ENCODE measurements at regions not wholly inside any gene's neighbourhood (a gene's known extent, or its start where the extent isn't known, plus 50 kb on each side); places are given as distances from the start of the nearest gene placed in this dataset.

DNA sequence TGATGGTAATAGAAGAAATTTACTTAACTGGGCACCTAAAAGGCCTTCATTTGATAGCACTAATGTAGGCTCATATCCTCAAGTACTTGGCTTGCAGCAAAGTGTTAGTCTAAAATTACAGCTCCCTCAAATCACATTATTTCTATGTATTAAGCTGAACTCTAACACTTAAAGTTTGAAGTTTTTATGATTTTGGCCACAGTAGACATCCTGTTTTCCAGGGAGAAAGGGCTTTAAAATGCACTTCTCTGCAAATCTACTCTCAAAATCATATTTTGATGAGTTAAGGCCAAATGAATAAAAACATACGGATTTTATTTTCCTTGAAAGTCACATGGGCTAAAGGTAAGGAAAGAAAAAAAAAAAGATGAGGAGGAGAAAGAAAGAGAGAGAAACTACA is 575.5 kb downstream of the PLPP3 start:
- Histone ChIP-seq H3K9me3 (ENCODE audit: control insufficient read depth, insufficient read depth, low read depth, low read length) (no peaks in the 10 kb centered on the region), H3K36me3 (ENCODE audit: control insufficient read depth, insufficient read depth, low read length) (no peaks in the 10 kb centered on the region), H3K4me3 (replicated peaks in 1 of 4; ENCODE audit: control extremely low read depth in 1 of 4, insufficient read depth in 1 of 4, low read depth in 3 of 4, low read length in 4 of 4) (no peak overlapping the region), H3K9ac (ENCODE audit: insufficient read depth, low read length) (no peak overlapping the region), H3K27ac (ENCODE audit: insufficient read depth, low read length) (no peak overlapping the region), H3K79me2 (ENCODE audit: control insufficient read depth, insufficient read depth, low read length) (no peaks in the 10 kb centered on the region), H3K4me2 (ENCODE audit: extremely low read depth, insufficient read depth, low read length) (no peak overlapping the region), H4K20me1 (ENCODE audit: control insufficient read depth, extremely low read depth, insufficient read depth, low read length) (no peaks in the 10 kb centered on the region), H3K27me3 (ENCODE audit: control insufficient read depth, insufficient read depth, low read length) (no peaks in the 10 kb centered on the region), H3K4me1 (ENCODE audit: control insufficient read depth, extremely low read depth, insufficient read depth, low read length) (no peaks in the 10 kb centered on the region), H2AFZ (ENCODE audit: low read length) (no peak overlapping the region)
- no peak for DNase-seq (ENCODE audit: low read depth in 2 of 2)
- no peak for TF ChIP-seq EZH2 (IDR thresholded peaks at IDR 0.05; ENCODE audit: low read length, missing control alignments)
- TF ChIP-seq, protein P1, sequence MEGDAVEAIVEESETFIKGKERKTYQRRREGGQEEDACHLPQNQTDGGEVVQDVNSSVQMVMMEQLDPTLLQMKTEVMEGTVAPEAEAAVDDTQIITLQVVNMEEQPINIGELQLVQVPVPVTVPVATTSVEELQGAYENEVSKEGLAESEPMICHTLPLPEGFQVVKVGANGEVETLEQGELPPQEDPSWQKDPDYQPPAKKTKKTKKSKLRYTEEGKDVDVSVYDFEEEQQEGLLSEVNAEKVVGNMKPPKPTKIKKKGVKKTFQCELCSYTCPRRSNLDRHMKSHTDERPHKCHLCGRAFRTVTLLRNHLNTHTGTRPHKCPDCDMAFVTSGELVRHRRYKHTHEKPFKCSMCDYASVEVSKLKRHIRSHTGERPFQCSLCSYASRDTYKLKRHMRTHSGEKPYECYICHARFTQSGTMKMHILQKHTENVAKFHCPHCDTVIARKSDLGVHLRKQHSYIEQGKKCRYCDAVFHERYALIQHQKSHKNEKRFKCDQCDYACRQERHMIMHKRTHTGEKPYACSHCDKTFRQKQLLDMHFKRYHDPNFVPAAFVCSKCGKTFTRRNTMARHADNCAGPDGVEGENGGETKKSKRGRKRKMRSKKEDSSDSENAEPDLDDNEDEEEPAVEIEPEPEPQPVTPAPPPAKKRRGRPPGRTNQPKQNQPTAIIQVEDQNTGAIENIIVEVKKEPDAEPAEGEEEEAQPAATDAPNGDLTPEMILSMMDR (conservative IDR thresholded peaks at IDR 0.05 in 1 of 2, IDR thresholded peaks at IDR 0.05 in 1 of 2; ENCODE audit: low read depth in 1 of 2, low read length in 2 of 2): no peak

DNA sequence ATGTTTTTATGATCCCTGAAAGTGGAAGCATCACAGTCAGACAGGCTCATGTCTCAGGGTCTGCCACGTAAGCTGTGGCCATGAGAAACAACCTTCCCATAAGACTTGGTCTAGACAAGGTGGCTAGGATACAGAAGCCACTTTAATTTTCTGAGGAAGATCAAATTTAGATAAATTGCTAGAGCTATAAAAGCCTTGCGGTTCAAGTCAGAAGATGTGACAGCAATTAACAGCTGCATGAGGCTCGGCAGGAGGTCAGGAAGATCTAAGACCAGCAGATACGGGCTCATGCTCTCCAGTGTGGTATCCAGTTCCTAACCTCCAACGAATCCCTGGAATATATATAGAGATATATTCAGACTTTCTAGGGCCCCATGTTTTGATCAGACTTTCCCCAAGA is 577.1 kb downstream of the PLPP3 start:
- no peak overlapping the region for H2AFZ ChIP-seq (ENCODE audit: low read length)
- H3K79me2 ChIP-seq (ENCODE audit: control insufficient read depth, insufficient read depth, low read length): no peaks in the 10 kb centered on the region
- H3K36me3 ChIP-seq (ENCODE audit: control insufficient read depth, insufficient read depth, low read length): no peaks in the 10 kb centered on the region
- no peak for DNase-seq (ENCODE audit: low read depth in 2 of 2)
- TF ChIP-seq, protein P1 (conservative IDR thresholded peaks at IDR 0.05 in 1 of 2, IDR thresholded peaks at IDR 0.05 in 1 of 2; ENCODE audit: low read depth in 1 of 2, low read length in 2 of 2): no peak
- TF ChIP-seq EZH2 (IDR thresholded peaks at IDR 0.05; ENCODE audit: low read length, missing control alignments): no peak
- H3K4me2 ChIP-seq (ENCODE audit: extremely low read depth, insufficient read depth, low read length): no peak overlapping the region
- no peak overlapping the region for H3K27ac ChIP-seq (ENCODE audit: insufficient read depth, low read length)
- no peak overlapping the region for H3K9ac ChIP-seq (ENCODE audit: insufficient read depth, low read length)
- no peaks in the 10 kb centered on the region for H3K4me1 ChIP-seq (ENCODE audit: control insufficient read depth, extremely low read depth, insufficient read depth, low read length)
- no peak overlapping the region for H3K4me3 ChIP-seq (replicated peaks in 1 of 4; ENCODE audit: control extremely low read depth in 1 of 4, insufficient read depth in 1 of 4, low read depth in 3 of 4, low read length in 4 of 4)
- H3K9me3 ChIP-seq (ENCODE audit: control insufficient read depth, insufficient read depth, low read depth, low read length): no peaks in the 10 kb centered on the region
- H4K20me1 ChIP-seq (ENCODE audit: control insufficient read depth, extremely low read depth, insufficient read depth, low read length): no peaks in the 10 kb centered on the region
- no peaks in the 10 kb centered on the region for H3K27me3 ChIP-seq (ENCODE audit: control insufficient read depth, insufficient read depth, low read length)

DNA sequence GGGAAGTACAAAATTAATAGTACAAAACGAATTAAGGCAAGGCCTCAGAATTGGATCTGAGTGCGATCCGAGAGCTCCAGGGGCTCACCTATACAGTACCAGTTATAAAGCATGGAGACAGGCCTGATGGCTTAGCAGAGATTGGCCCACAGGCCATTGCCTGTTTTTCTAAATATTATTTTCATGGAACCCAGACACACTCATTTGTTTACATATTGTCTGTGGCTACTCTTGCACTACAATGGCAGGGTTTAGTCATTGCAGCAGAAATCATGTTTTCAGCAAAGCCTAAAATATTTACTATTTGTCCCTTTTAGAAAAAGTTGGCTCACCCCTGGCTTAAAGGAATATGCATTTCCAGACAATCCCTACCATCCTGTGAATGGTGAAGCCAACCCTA is 578.9 kb downstream of the PLPP3 start:
- Histone ChIP-seq H3K4me3 (replicated peaks in 1 of 4; ENCODE audit: control extremely low read depth in 1 of 4, insufficient read depth in 1 of 4, low read depth in 3 of 4, low read length in 4 of 4) (no peak overlapping the region), H3K4me1 (ENCODE audit: control insufficient read depth, extremely low read depth, insufficient read depth, low read length) (no peaks in the 10 kb centered on the region), H2AFZ (ENCODE audit: low read length) (no peak overlapping the region), H3K27ac (ENCODE audit: insufficient read depth, low read length) (no peak overlapping the region), H3K79me2 (ENCODE audit: control insufficient read depth, insufficient read depth, low read length) (no peaks in the 10 kb centered on the region), H4K20me1 (ENCODE audit: control insufficient read depth, extremely low read depth, insufficient read depth, low read length) (no peaks in the 10 kb centered on the region), H3K36me3 (ENCODE audit: control insufficient read depth, insufficient read depth, low read length) (no peaks in the 10 kb centered on the region), H3K9ac (ENCODE audit: insufficient read depth, low read length) (no peak overlapping the region), H3K9me3 (ENCODE audit: control insufficient read depth, insufficient read depth, low read depth, low read length) (no peaks in the 10 kb centered on the region), H3K27me3 (ENCODE audit: control insufficient read depth, insufficient read depth, low read length) (no peaks in the 10 kb centered on the region), H3K4me2 (ENCODE audit: extremely low read depth, insufficient read depth, low read length) (no peak overlapping the region)
- no peak for DNase-seq (ENCODE audit: low read depth in 2 of 2)
- no peak for TF ChIP-seq EZH2 (IDR thresholded peaks at IDR 0.05; ENCODE audit: low read length, missing control alignments)
- TF ChIP-seq, protein P1 (conservative IDR thresholded peaks at IDR 0.05 in 1 of 2, IDR thresholded peaks at IDR 0.05 in 1 of 2; ENCODE audit: low read depth in 1 of 2, low read length in 2 of 2): no peak
